Neural progenitor cell (in vitro differentiated cells): ENCODE measurements at regions not wholly inside any gene's neighbourhood (a gene's known extent, or its start where the extent isn't known, plus 50 kb on each side); places are given as distances from the start of the nearest gene placed in this dataset.

Experiments used
- DNase-seq: peaks from one replicate; pipeline ENCODE4 v3.0.0-alpha.2; 2016; ENCODE audit warnings: low spot score
- H2AFZ ChIP-seq: fragments of 200-600 bp; sonication (generic); replicated peaks from 2 replicates; pipeline ENCODE4 v1.6.1; 2016; ENCODE audit warnings: antibody characterized with exemption
- H3F3A ChIP-seq: fragments of 200-600 bp; sonication (generic); 2 replicates; pipeline ENCODE4 v1.6.1; 2016; ENCODE audit warnings: antibody characterized with exemption, low read depth
- H3K27ac ChIP-seq: fragments of 200-600 bp; sonication (generic); 2 replicates; pipeline ENCODE4 v1.5.1; 2016; ENCODE audit warnings: mild to moderate bottlenecking
- H3K27me3 ChIP-seq: fragments of 200-600 bp; sonication (generic); 2 replicates; pipeline ENCODE4 v1.6.1; 2016; ENCODE audit warnings: mild to moderate bottlenecking, moderate library complexity
- H3K36me3 ChIP-seq: fragments of 200-600 bp; sonication (generic); 2 replicates; pipeline ENCODE4 v1.5.1; 2016
- H3K4me1 ChIP-seq: fragments of 200-600 bp; sonication (generic); 2 replicates; pipeline ENCODE4 v1.6.1; 2016; ENCODE audit warnings: mixed run types
- H3K4me2 ChIP-seq: fragments of 200-600 bp; sonication (generic); 2 replicates; pipeline ENCODE4 v1.6.1; 2016
- H3K4me3 ChIP-seq: fragments of 200-600 bp; sonication (generic); 2 replicates; pipeline ENCODE4 v1.5.1; 2016
- H3K79me2 ChIP-seq: fragments of 200-600 bp; sonication (generic); 2 replicates; pipeline ENCODE4 v1.6.1; 2016; ENCODE audit warnings: low read depth
- H3K9ac ChIP-seq: fragments of 200-600 bp; sonication (generic); 2 replicates; pipeline ENCODE4 v1.6.1; 2016
- H3K9me3 ChIP-seq: fragments of 200-600 bp; sonication (generic); 2 replicates; pipeline ENCODE4 v1.5.1; 2016; ENCODE audit warnings: low read depth
- H4K20me1 ChIP-seq: fragments of 200-600 bp; sonication (generic); 2 replicates; pipeline ENCODE4 v1.6.1; 2016; ENCODE audit warnings: low read depth
- H3K27ac Mint-ChIP-seq: 3 replicates; pipeline ENCODE4 v1.8.0; 2021; ENCODE audit warnings: mixed read lengths
- H3K27me3 Mint-ChIP-seq: 2 replicates; pipeline ENCODE4 v1.8.0; 2022; ENCODE audit warnings: low read depth, mild to moderate bottlenecking, inconsistent platforms, moderate library complexity, mixed read lengths; ENCODE audit not compliant: insufficient read depth
- H3K36me3 Mint-ChIP-seq: 3 replicates; pipeline ENCODE4 v1.8.0; 2021; ENCODE audit warnings: mixed read lengths
- H3K4me1 Mint-ChIP-seq: 3 replicates; pipeline ENCODE4 v1.8.0; 2021; ENCODE audit warnings: mixed read lengths
- H3K4me3 Mint-ChIP-seq: 3 replicates; pipeline ENCODE4 v1.8.0; 2021; ENCODE audit warnings: mild to moderate bottlenecking, moderate library complexity, mixed read lengths
- H3K9me3 Mint-ChIP-seq: 3 replicates; pipeline ENCODE4 v1.8.0; 2020; ENCODE audit warnings: mixed read lengths
- CTCF ChIP-seq: fragments of 200-600 bp; sonication (generic); IDR thresholded peaks from 2 replicates; pipeline ENCODE4 v1.5.1; 2017; ENCODE audit warnings: antibody characterized with exemption, mild to moderate bottlenecking
- EZH2 ChIP-seq: fragments of 200-600 bp; sonication (generic); IDR thresholded peaks from 2 replicates; pipeline ENCODE4 v1.6.1; 2017; ENCODE audit warnings: antibody characterized with exemption, mild to moderate bottlenecking, moderate library complexity
- EZH2phosphoT487 ChIP-seq: fragments of 200-600 bp; sonication (generic); IDR thresholded peaks from 2 replicates; pipeline ENCODE4 v1.6.1; 2017; ENCODE audit warnings: antibody characterized with exemption

- Mint-ChIP-seq H3K9me3 (peaks cover 3% of the 10 kb centered on the region), H3K4me1 (peaks cover 8% of the 10 kb centered on the region), H3K4me3 (no peak overlapping the region), H3K27ac (no peak overlapping the region), H3K36me3 (no peaks in the 10 kb centered on the region), H3K27me3 (peaks cover 2% of the 10 kb centered on the region)
- H3K36me3 ChIP-seq, result no peaks in the 10 kb centered on the region
- H3F3A ChIP-seq, result no peaks in the 10 kb centered on the region
- no peak overlapping the region for H3K27ac ChIP-seq
- H3K4me2 ChIP-seq, result no peak overlapping the region
- no peak for TF ChIP-seq EZH2phosphoT487
- no peak for TF ChIP-seq CTCF
- TF ChIP-seq EZH2, result no peak
- no peaks in the 10 kb centered on the region for H4K20me1 ChIP-seq
- H3K9me3 ChIP-seq, result no peaks in the 10 kb centered on the region
- H3K27me3 ChIP-seq, result no peaks in the 10 kb centered on the region
- no peak overlapping the region for H3K9ac ChIP-seq
- no peak for DNase-seq
- H3K79me2 ChIP-seq, result no peaks in the 10 kb centered on the region
- no peak overlapping the region for H2AFZ ChIP-seq
- peaks cover 7% of the 10 kb centered on the region for H3K4me1 ChIP-seq
- no peak overlapping the region for H3K4me3 ChIP-seq
These were observed 68.5 kb upstream of the SHH start for GRCh38 chr7:155880721-155881120.

GRCh38 chr7:155879592-155879991 lies 67.3 kb upstream of the SHH start:
- no peak for TF ChIP-seq EZH2
- no peak for TF ChIP-seq EZH2phosphoT487
- no peak for TF ChIP-seq CTCF
- Histone ChIP-seq H3K9ac (no peak overlapping the region), H3K27me3 (no peaks in the 10 kb centered on the region), H3K9me3 (no peaks in the 10 kb centered on the region), H4K20me1 (no peaks in the 10 kb centered on the region), H2AFZ (no peak overlapping the region), H3K79me2 (no peaks in the 10 kb centered on the region), H3K4me1 (no peaks in the 10 kb centered on the region), H3K36me3 (no peaks in the 10 kb centered on the region), H3F3A (no peaks in the 10 kb centered on the region), H3K27ac (no peak overlapping the region), H3K4me2 (no peak overlapping the region), H3K4me3 (no peak overlapping the region)
- Mint-ChIP-seq H3K27ac (no peak overlapping the region), H3K9me3 (peaks cover 3% of the 10 kb centered on the region), H3K27me3 (no peaks in the 10 kb centered on the region), H3K4me1 (peaks cover 1% of the 10 kb centered on the region), H3K4me3 (no peak overlapping the region), H3K36me3 (no peaks in the 10 kb centered on the region)
- DNase-seq, result no peak

- no peak overlapping the region for H2AFZ ChIP-seq
- H3K9me3 Mint-ChIP-seq, result peaks cover 3% of the 10 kb centered on the region
- no peaks in the 10 kb centered on the region for H3F3A ChIP-seq
- no peaks in the 10 kb centered on the region for H3K36me3 ChIP-seq
- H3K27ac Mint-ChIP-seq, result no peak overlapping the region
- H3K9ac ChIP-seq, result no peak overlapping the region
- H3K4me1 Mint-ChIP-seq, result no peaks in the 10 kb centered on the region
- DNase-seq, result no peak
- H3K27ac ChIP-seq, result no peak overlapping the region
- no peak overlapping the region for H3K4me3 Mint-ChIP-seq
- H4K20me1 ChIP-seq, result no peaks in the 10 kb centered on the region
- no peaks in the 10 kb centered on the region for H3K27me3 Mint-ChIP-seq
- no peaks in the 10 kb centered on the region for H3K4me1 ChIP-seq
- no peaks in the 10 kb centered on the region for H3K9me3 ChIP-seq
- TF ChIP-seq EZH2phosphoT487, result no peak
- no peak for TF ChIP-seq CTCF
- TF ChIP-seq EZH2, result no peak
- H3K4me2 ChIP-seq, result no peak overlapping the region
- H3K79me2 ChIP-seq, result no peaks in the 10 kb centered on the region
- no peaks in the 10 kb centered on the region for H3K27me3 ChIP-seq
- no peak overlapping the region for H3K4me3 ChIP-seq
- no peaks in the 10 kb centered on the region for H3K36me3 Mint-ChIP-seq
These were observed 66.4 kb upstream of the SHH start for GRCh38 chr7:155878674-155879073.

- Mint-ChIP-seq H3K9me3 (peaks cover 3% of the 10 kb centered on the region), H3K27me3 (no peaks in the 10 kb centered on the region), H3K4me3 (no peak overlapping the region), H3K4me1 (no peaks in the 10 kb centered on the region), H3K27ac (no peak overlapping the region), H3K36me3 (no peaks in the 10 kb centered on the region)
- Histone ChIP-seq H3K4me2 (no peak overlapping the region), H3K79me2 (no peaks in the 10 kb centered on the region), H3K4me1 (no peaks in the 10 kb centered on the region), H2AFZ (no peak overlapping the region), H3K36me3 (no peaks in the 10 kb centered on the region), H3K27me3 (no peaks in the 10 kb centered on the region), H3K27ac (no peak overlapping the region), H3K9ac (no peak overlapping the region), H4K20me1 (no peaks in the 10 kb centered on the region), H3K4me3 (no peak overlapping the region), H3K9me3 (no peaks in the 10 kb centered on the region), H3F3A (no peaks in the 10 kb centered on the region)
- no peak for DNase-seq
- no peak for TF ChIP-seq EZH2phosphoT487
- no peak for TF ChIP-seq CTCF
- no peak for TF ChIP-seq EZH2
These were observed 66.0 kb upstream of the SHH start for GRCh38 chr7:155878250-155878649.
